ENCODE measurements at regions not wholly inside any gene's neighbourhood (a gene's known extent, or its start where the extent isn't known, plus 50 kb on each side); places are given as distances from the start of the nearest gene placed in this dataset.

- no peak for DNase-seq (ENCODE audit: low read depth, low spot score)
- ChIA-PET POLR2A (no interaction called here), CTCF (no interaction called here)
- H3K4me3 ChIP-seq (ENCODE audit: low read depth, low read length), result no peak overlapping the region
- TF ChIP-seq CTCF (IDR thresholded peaks at IDR 0.05; ENCODE audit: insufficient read depth, low read length, missing control alignments), result no peak
Observed at GRCh38 chr18:22505141-22505591, 87.5 kb upstream of the CTAGE1 start.

GRCh38 chr18:22507055-22507454, 89.3 kb upstream of the CTAGE1 start:
- H3K4me3 ChIP-seq (ENCODE audit: low read depth, low read length), result no peak overlapping the region
- no peak for TF ChIP-seq CTCF (IDR thresholded peaks at IDR 0.05; ENCODE audit: insufficient read depth, low read length, missing control alignments)
- ChIA-PET CTCF (no interaction called here), POLR2A (no interaction called here)
- DNase-seq (ENCODE audit: low read depth, low spot score), result no peak

- no peak for DNase-seq (ENCODE audit: low read depth, low spot score)
- ChIA-PET CTCF (no interaction called here), POLR2A (no interaction called here)
- no peak overlapping the region for H3K4me3 ChIP-seq (ENCODE audit: low read depth, low read length)
- no peak for TF ChIP-seq CTCF (IDR thresholded peaks at IDR 0.05; ENCODE audit: insufficient read depth, low read length, missing control alignments)
Observed at GRCh38 chr18:22509423-22509822, 91.7 kb upstream of the CTAGE1 start.

GRCh38 chr18:22510697-22511096, 93.0 kb upstream of the CTAGE1 start:
- TF ChIP-seq CTCF (IDR thresholded peaks at IDR 0.05; ENCODE audit: insufficient read depth, low read length, missing control alignments), result no peak
- no peak for DNase-seq (ENCODE audit: low read depth, low spot score)
- ChIA-PET POLR2A (no interaction called here), CTCF (no interaction called here)
- H3K4me3 ChIP-seq (ENCODE audit: low read depth, low read length), result no peak overlapping the region

- H3K4me3 ChIP-seq (ENCODE audit: low read depth, low read length), result no peak overlapping the region
- no peak for TF ChIP-seq CTCF (IDR thresholded peaks at IDR 0.05; ENCODE audit: insufficient read depth, low read length, missing control alignments)
- ChIA-PET POLR2A (no interaction called here), CTCF (interaction anchor here (1.1 kb wide), 1 partner anchor 21 kb away, joined by 3 read pairs; no protein-coding TSS in a partner anchor)
- no peak for DNase-seq (ENCODE audit: low read depth, low spot score)
Observed at GRCh38 chr18:22513721-22514481, 96.2 kb upstream of the CTAGE1 start.

- ChIA-PET CTCF (no interaction called here), POLR2A (no interaction called here)
- no peak for DNase-seq (ENCODE audit: low read depth, low spot score)
- no peak overlapping the region for H3K4me3 ChIP-seq (ENCODE audit: low read depth, low read length)
- no peak for TF ChIP-seq CTCF (IDR thresholded peaks at IDR 0.05; ENCODE audit: insufficient read depth, low read length, missing control alignments)
Observed at GRCh38 chr18:22514655-22515054, 96.9 kb upstream of the CTAGE1 start.
